Mesenchymal stem cell (in vitro differentiated cells and primary cell): ENCODE measurements at regions not wholly inside any gene's neighbourhood (a gene's known extent, or its start where the extent isn't known, plus 50 kb on each side); places are given as distances from the start of the nearest gene placed in this dataset.
"Not testable (repeated sequence)": the region's sequence is repeated elsewhere in the genome, so short reads cannot be mapped to it uniquely, and the experiment has no call there.

Source experiments
- DNase-seq: peaks from one replicate; pipeline ENCODE4 v3.0.0-alpha.2; 2013
- H2AFZ ChIP-seq: one replicate; pipeline ENCODE4 v1.6.1; 2013; ENCODE audit warnings: low read depth, mild to moderate bottlenecking, control low read depth, inconsistent platforms, low read length, moderate library complexity
- H2AK5ac ChIP-seq: 2 replicates; pipeline ENCODE4 v1.6.1; 2013; ENCODE audit warnings: low read length, moderate library complexity, mild to moderate bottlenecking, inconsistent platforms; ENCODE audit not compliant: severe bottlenecking
- H2BK120ac ChIP-seq: one replicate; pipeline ENCODE4 v1.6.1; 2013; ENCODE audit warnings: low read depth, mild to moderate bottlenecking, inconsistent platforms, low read length, moderate library complexity
- H2BK12ac ChIP-seq, 2 experiments: one replicate each; pipeline ENCODE4 v1.6.1; 2013; ENCODE audit warnings: inconsistent platforms in 2 of 2, low read length in 2 of 2, mild to moderate bottlenecking in 2 of 2, moderate library complexity in 2 of 2, control low read depth in 1 of 2
- H2BK15ac ChIP-seq: one replicate; pipeline ENCODE4 v1.6.1; 2013; ENCODE audit warnings: mild to moderate bottlenecking, low read depth, inconsistent platforms; ENCODE audit not compliant: poor library complexity, severe bottlenecking
- H2BK5ac ChIP-seq: 2 replicates; pipeline ENCODE4 v1.6.1; 2013; ENCODE audit warnings: low read depth, mild to moderate bottlenecking, low read length, control low read depth, inconsistent platforms; ENCODE audit not compliant: poor library complexity, severe bottlenecking
- H3K14ac ChIP-seq, 2 experiments: one replicate each; pipeline ENCODE4 v1.6.1; 2013; ENCODE audit warnings: inconsistent platforms in 2 of 2, low read length in 2 of 2, control low read depth in 1 of 2, mild to moderate bottlenecking in 1 of 2, moderate library complexity in 1 of 2
- H3K18ac ChIP-seq, 2 experiments: one replicate each; pipeline ENCODE4 v1.6.1; 2013; ENCODE audit warnings: inconsistent platforms in 2 of 2, low read length in 2 of 2, control low read depth in 1 of 2, low read depth in 1 of 2, mild to moderate bottlenecking in 1 of 2
- H3K23ac ChIP-seq, 2 experiments: one replicate each; pipeline ENCODE4 v1.6.1; 2013; ENCODE audit warnings: inconsistent platforms in 2 of 2, low read length in 2 of 2, mild to moderate bottlenecking in 2 of 2, moderate library complexity in 2 of 2, control low read depth in 1 of 2
- H3K27ac ChIP-seq: 2 replicates; pipeline ENCODE4 v1.5.1; 2013; ENCODE audit warnings: mild to moderate bottlenecking, moderate library complexity, low read length, control low read depth, inconsistent platforms; ENCODE audit not compliant: poor library complexity, severe bottlenecking
- H3K27me3 ChIP-seq, 2 experiments: 2 replicates each; pipeline versions ENCODE4 v1.6.1 to v1.7.0; 2013; ENCODE audit warnings: low read length in 2 of 2, mild to moderate bottlenecking in 2 of 2, moderate library complexity in 2 of 2, control low read depth in 1 of 2, inconsistent platforms in 1 of 2; ENCODE audit not compliant: control insufficient read depth in 1 of 2, insufficient read depth in 1 of 2
- H3K36me3 ChIP-seq, 2 experiments: 2 replicates each; pipeline versions ENCODE4 v1.6.1 to v1.7.0; 2013; ENCODE audit warnings: low read length in 2 of 2, control low read depth in 1 of 2, inconsistent platforms in 1 of 2, low read depth in 1 of 2, mild to moderate bottlenecking in 1 of 2; ENCODE audit not compliant: insufficient read depth in 2 of 2, control insufficient read depth in 1 of 2
- H3K4ac ChIP-seq, 2 experiments: one replicate each; pipeline ENCODE4 v1.6.1; 2013; ENCODE audit warnings: inconsistent platforms in 2 of 2, low read length in 2 of 2, mild to moderate bottlenecking in 2 of 2, moderate library complexity in 2 of 2, control low read depth in 1 of 2, low read depth in 1 of 2
- H3K4me1 ChIP-seq: 2 replicates; pipeline ENCODE4 v1.6.1; 2013; ENCODE audit warnings: low read depth, low read length, control low read depth; ENCODE audit not compliant: control insufficient read depth, insufficient read depth
- H3K4me2 ChIP-seq: 2 replicates; pipeline ENCODE4 v1.6.1; 2013; ENCODE audit warnings: low read length, mild to moderate bottlenecking, inconsistent platforms; ENCODE audit not compliant: poor library complexity, severe bottlenecking
- H3K4me3 ChIP-seq, 2 experiments: 2 replicates each; pipeline versions ENCODE4 v1.5.1 to v1.7.0; 2013; ENCODE audit warnings: low read length in 2 of 2, mild to moderate bottlenecking in 2 of 2, control low read depth in 1 of 2, low read depth in 1 of 2; ENCODE audit not compliant: insufficient read depth in 1 of 2
- H3K79me1 ChIP-seq: replicated peaks from 2 replicates; pipeline ENCODE4 v1.6.1; 2013; ENCODE audit warnings: mild to moderate bottlenecking, control low read depth, low read length, inconsistent platforms; ENCODE audit not compliant: poor library complexity, severe bottlenecking
- H3K9ac ChIP-seq: 2 replicates; pipeline ENCODE4 v1.7.0; 2013; ENCODE audit warnings: mild to moderate bottlenecking, low read length, moderate library complexity
- H3K9me3 ChIP-seq: 2 replicates; pipeline ENCODE4 v1.7.0; 2013; ENCODE audit warnings: mild to moderate bottlenecking, low read length; ENCODE audit not compliant: control insufficient read depth
- H4K8ac ChIP-seq: one replicate; pipeline ENCODE4 v1.6.1; 2013; ENCODE audit warnings: inconsistent platforms, mild to moderate bottlenecking, low read length, moderate library complexity
- H4K91ac ChIP-seq: one replicate; pipeline ENCODE4 v1.6.1; 2013; ENCODE audit warnings: mild to moderate bottlenecking, low read length, inconsistent platforms
- WGBS: methylation state at CpG from one replicate; pipeline ENCODE4 v1.1.7; 2013; ENCODE audit warnings: mixed read lengths; 5-methylcytosine and 5-hydroxymethylcytosine counted together

DNA sequence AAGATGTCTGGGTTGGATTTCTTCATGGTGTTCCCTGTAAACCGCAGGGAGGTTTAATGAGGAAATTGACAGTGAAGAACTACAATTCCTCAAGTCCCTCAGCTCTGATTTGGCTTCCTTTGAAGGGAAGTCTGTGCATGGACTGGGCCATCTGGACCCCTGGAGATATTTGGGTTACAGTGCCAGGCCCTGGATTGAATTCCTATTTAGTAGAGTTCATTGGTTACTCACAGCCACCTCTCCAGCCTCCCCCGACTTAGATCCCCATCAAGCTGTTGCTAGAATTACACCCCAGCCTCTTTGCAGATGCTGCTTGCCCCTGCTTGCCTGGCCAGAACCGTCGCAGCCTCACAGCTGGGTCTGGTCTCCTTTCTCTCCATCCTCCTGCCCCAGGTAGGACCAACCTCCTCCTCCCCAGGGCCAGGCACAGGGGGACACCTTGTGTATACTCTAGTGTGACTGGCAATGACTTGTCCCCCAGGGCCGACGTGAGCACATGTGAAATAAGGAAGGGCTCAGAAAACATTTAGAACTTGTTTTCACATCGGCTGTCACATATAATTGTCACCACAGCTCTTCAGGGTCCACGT, 93.2 kb upstream of the LRPAP1 start:
- not testable (repeated sequence) for H2BK15ac ChIP-seq, H3K18ac ChIP-seq, H3K27ac ChIP-seq, H4K8ac ChIP-seq, H3K36me3 ChIP-seq, H3K4me1 ChIP-seq, H2BK120ac ChIP-seq, H4K91ac ChIP-seq, H3K14ac ChIP-seq, H2BK12ac ChIP-seq, H3K4me2 ChIP-seq, H3K9me3 ChIP-seq, H3K4ac ChIP-seq, H3K4me3 ChIP-seq, H2AFZ ChIP-seq, H2BK5ac ChIP-seq, H3K23ac ChIP-seq, H2AK5ac ChIP-seq, H3K9ac ChIP-seq, DNase-seq, H3K79me1 ChIP-seq
- peaks cover 5 to 26% of the 10 kb centered on the region in 2 experiments for H3K27me3 ChIP-seq
- WGBS, result 75% methylated on average over 8 of the region's 8 CpGs

- H2BK5ac ChIP-seq, H2AFZ ChIP-seq, H2BK15ac ChIP-seq, H3K79me1 ChIP-seq, H3K4me1 ChIP-seq, H3K18ac ChIP-seq, H2BK12ac ChIP-seq, H2AK5ac ChIP-seq, H3K36me3 ChIP-seq, H4K8ac ChIP-seq, H3K4me2 ChIP-seq, H3K4me3 ChIP-seq, H3K14ac ChIP-seq, H3K9ac ChIP-seq, DNase-seq, H4K91ac ChIP-seq, H3K23ac ChIP-seq, H3K4ac ChIP-seq, H3K27ac ChIP-seq, H2BK120ac ChIP-seq, H3K9me3 ChIP-seq: not testable (repeated sequence)
- peaks cover 5 to 26% of the 10 kb centered on the region in 2 experiments for H3K27me3 ChIP-seq
- 24% methylated on average over 9 of the region's 11 CpGs for WGBS
Measured at GRCh38 chr4:3623809-3624329, 91.6 kb upstream of the LRPAP1 start.

DNA sequence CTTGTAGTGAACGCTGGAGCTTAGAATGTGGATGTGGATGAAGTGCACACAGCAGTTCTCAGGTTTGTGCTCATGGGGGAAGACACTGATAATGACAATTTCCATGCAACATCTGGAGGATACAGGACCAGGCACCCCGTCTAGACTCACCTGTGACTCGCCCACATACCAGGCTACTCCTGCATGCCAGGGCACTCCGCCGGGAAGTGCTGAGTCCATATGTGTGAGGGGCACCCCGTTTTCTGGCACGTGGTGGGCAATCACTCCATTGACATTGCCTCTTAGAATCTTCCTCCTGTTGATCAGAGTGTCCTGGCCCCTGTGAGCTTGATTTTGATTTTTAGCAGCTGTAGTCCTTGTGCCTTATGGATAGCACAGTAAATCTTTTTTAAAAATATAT, 90.9 kb upstream of the LRPAP1 start:
- H2AK5ac ChIP-seq, result no peak overlapping the region
- H3K4me2 ChIP-seq, result no peak overlapping the region
- no peak overlapping the region for H3K23ac ChIP-seq
- no peak overlapping the region for H2BK12ac ChIP-seq
- no peak overlapping the region for H2BK5ac ChIP-seq
- no peaks in the 10 kb centered on the region for H3K36me3 ChIP-seq
- no peak overlapping the region for H4K8ac ChIP-seq
- H2BK120ac ChIP-seq, result no peak overlapping the region
- H3K9ac ChIP-seq, result no peak overlapping the region
- DNase-seq, result no peak
- H3K4me3 ChIP-seq, result no peak overlapping the region
- H2AFZ ChIP-seq, result no peak overlapping the region
- no peaks in the 10 kb centered on the region for H3K4me1 ChIP-seq
- H3K4ac ChIP-seq, result no peak overlapping the region
- no peaks in the 10 kb centered on the region for H3K9me3 ChIP-seq
- H3K27ac ChIP-seq, result no peak overlapping the region
- no peak overlapping the region for H2BK15ac ChIP-seq
- no peaks in the 10 kb centered on the region for H3K79me1 ChIP-seq
- no peak overlapping the region for H3K18ac ChIP-seq
- peaks cover 5 to 26% of the 10 kb centered on the region in 2 experiments for H3K27me3 ChIP-seq
- WGBS, result 62% methylated on average over 7 of the region's 7 CpGs
- no peak overlapping the region for H4K91ac ChIP-seq
- H3K14ac ChIP-seq, result no peak overlapping the region

DNA sequence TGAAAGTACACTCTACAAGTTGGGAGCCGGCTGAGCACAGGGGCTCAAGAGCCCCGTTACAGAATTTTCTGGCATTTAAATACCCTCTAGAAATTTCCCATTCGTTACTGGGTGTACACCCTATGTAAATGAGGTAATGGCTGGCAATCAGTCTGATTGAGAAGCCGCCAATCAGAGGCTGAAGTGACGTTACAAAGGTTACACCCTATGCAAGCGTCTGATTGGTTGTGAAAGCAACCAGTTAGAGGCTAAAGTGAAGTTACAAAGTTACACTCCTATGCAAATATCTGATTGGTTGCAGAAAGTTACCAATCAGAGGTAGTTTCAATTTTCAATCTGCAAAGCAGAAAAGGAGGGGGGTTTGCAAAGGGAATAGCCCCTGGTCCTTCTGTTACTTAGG, 88.1 kb upstream of the LRPAP1 start:
- not testable (repeated sequence) for H3K4me1 ChIP-seq, H3K9me3 ChIP-seq, H3K36me3 ChIP-seq, H3K4me2 ChIP-seq, H3K4me3 ChIP-seq, H4K91ac ChIP-seq, H2BK15ac ChIP-seq, H3K4ac ChIP-seq, H4K8ac ChIP-seq, H3K27ac ChIP-seq, H2BK12ac ChIP-seq, H3K79me1 ChIP-seq, H2AK5ac ChIP-seq, DNase-seq, H2BK120ac ChIP-seq, H3K14ac ChIP-seq, H3K23ac ChIP-seq, H3K18ac ChIP-seq, H3K9ac ChIP-seq, H2BK5ac ChIP-seq, H2AFZ ChIP-seq
- 67% methylated on average over 5 of the region's 6 CpGs for WGBS
- H3K27me3 ChIP-seq, result peaks cover 5 to 20% of the 10 kb centered on the region in 2 experiments
